ENCODE measurements at regions not wholly inside any gene's neighbourhood (a gene's known extent, or its start where the extent isn't known, plus 50 kb on each side); places are given as distances from the start of the nearest gene placed in this dataset.

- TF ChIP-seq, protein P1, sequence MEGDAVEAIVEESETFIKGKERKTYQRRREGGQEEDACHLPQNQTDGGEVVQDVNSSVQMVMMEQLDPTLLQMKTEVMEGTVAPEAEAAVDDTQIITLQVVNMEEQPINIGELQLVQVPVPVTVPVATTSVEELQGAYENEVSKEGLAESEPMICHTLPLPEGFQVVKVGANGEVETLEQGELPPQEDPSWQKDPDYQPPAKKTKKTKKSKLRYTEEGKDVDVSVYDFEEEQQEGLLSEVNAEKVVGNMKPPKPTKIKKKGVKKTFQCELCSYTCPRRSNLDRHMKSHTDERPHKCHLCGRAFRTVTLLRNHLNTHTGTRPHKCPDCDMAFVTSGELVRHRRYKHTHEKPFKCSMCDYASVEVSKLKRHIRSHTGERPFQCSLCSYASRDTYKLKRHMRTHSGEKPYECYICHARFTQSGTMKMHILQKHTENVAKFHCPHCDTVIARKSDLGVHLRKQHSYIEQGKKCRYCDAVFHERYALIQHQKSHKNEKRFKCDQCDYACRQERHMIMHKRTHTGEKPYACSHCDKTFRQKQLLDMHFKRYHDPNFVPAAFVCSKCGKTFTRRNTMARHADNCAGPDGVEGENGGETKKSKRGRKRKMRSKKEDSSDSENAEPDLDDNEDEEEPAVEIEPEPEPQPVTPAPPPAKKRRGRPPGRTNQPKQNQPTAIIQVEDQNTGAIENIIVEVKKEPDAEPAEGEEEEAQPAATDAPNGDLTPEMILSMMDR (IDR thresholded peaks at IDR 0.05) = no peak
- TF ChIP-seq EZH2 (IDR thresholded peaks at IDR 0.05; ENCODE audit: borderline replicate concordance, insufficient read depth, low read depth, low read length, poor library complexity, severe bottlenecking) = no peak
These were observed 279.4 kb upstream of the ELAC2 start for GRCh38 chr17:13297183-13297582.
